GM20431 (cell line): ENCODE measurements at regions not wholly inside any gene's neighbourhood (a gene's known extent, or its start where the extent isn't known, plus 50 kb on each side); places are given as distances from the start of the nearest gene placed in this dataset.
"Not testable (repeated sequence)": the region's sequence is repeated elsewhere in the genome, so short reads cannot be mapped to it uniquely, and the experiment has no call there.

ENCODE experiments used
- in situ Hi-C: fragments of 300-500 bp; cut with MseI, MboI; formaldehyde crosslinking; loops from one replicate; pipeline ENCODE4 v1.15.0; 2020; ENCODE audit warnings: low sequenced_read_pairs; ENCODE audit not compliant: unreplicated experiment

DNA sequence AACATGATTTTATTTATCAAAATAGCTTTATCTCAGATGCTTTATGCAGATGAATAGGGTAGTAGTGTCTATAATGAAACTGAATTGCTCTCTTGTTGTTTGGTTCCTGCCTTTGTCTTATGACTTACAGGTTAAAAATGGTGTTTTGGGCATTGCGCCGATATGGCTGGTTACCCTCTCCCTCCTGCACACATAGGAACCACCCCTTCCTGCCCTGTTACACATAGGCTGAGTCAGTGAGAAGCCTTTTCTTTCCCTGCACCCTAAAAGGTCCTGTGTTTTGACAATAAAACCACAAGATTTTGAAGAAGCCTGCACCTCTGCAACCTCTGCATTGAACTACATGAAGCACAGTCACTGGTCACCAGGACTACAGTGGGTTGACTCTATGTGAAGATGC is 655.8 kb upstream of the ANKRD30A start:
- in situ Hi-C loops = no loop called here

DNA sequence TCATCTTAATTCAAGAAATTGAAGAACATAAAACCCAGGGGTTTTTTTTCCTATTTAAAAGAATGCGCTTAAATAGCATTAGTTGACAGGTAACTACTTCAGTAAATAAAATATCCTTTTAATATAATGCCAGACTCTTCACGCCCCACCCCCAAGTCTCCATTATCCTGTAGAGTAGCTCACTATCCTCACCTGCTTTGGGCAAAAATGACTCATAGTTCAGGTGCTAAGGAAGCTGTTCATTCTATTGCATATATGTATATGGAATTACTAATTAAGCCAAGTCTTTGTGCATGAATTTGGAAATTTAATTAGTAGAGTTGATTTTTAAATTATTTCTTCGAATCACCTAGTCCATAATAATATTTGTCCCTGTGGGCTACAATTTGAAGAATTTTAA is 656.8 kb upstream of the ANKRD30A start:
- in situ Hi-C loops = no loop called here

DNA sequence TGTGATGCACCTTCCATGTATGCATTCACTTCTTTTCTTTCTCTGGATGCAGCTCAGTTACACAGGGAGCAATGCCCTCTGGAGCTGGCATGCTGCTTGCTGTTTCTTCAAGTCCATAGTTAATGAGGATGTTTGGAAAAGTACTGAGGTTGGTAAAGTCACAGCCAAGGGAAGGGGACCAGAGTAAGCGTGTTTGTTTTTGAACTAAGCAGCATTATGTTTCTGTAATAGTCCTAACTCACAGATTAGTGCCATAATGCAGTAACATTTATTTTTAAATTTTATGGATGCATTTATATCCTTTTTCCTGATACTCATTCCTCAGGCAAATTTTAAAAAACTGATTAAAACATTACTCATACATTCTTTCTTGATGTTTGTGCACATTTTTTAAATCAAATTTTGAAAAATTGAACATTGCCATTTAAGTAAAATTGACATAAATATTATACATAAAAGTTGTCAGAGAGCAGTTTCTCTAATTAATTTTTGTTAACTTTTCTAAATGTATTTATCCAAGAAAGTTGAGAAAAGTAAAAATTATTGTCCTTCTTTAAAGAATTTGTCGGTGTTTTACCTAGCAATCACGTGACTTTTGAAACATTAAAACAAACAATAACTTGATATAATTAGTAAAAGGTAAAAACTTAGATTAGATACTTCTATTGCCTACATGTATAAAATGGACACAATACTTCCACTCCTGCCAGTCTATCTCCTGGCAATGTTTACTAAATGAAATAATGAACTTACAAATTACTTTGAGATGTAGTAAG is 659.6 kb upstream of the ANKRD30A start:
- in situ Hi-C loops = no loop called here

DNA sequence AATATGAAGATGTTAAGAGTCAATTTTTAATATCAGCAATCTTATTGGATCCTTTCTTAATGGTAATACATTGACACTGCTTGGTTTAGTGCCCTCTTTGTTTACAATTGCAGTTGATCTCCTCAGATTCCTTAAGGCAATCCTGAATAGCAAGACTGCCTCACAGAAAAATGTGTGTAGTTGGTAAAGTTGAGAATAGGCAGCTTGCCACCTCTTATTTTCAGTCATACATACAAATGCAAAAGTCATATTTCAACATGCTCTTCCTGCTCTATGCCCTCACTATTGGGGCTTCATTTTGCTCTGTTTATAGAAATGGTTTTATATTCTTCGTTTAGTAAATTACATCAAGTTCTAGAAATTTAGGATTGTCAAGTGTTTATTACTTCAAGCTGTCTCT is 661.1 kb upstream of the ANKRD30A start:
- in situ Hi-C loops = no loop called here

DNA sequence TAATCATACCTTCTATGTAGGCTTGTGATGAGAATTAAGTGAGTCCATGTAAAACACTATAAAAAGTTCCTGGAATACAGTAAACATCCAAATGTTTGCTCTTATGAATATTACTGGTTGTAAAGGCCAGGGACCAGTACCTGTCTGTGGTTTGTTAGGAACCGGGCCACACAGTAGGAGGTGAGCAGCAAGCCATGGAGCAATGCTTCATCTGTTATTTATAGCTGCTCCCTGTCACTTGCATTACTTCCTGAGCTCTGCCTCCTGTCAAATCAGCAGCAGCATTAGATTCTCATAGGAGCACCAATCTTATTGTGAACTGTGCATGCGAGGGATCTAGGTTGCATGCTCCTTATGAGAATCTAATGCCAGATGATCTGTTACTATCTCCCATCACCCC is 662.0 kb upstream of the ANKRD30A start:
- in situ Hi-C loops = no loop called here

DNA sequence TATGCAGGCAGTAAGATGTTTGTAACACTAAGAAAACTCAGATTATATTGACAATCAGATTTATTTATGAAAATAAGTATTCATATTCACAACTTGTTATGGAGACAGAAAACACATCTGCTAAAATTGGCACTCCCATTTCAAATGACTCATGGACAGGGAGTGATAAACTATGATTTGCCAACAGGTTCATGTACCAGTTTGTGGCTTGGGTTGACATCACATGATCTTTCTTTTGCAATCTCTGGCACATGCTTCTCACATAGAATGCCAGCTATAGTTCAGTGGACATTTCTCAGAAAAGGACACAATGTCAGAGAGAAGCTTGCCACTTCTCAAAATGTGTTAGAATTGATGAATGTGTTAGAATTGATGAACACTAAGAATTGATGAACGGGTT is 663.2 kb upstream of the ANKRD30A start:
- in situ Hi-C loops = no loop called here

DNA sequence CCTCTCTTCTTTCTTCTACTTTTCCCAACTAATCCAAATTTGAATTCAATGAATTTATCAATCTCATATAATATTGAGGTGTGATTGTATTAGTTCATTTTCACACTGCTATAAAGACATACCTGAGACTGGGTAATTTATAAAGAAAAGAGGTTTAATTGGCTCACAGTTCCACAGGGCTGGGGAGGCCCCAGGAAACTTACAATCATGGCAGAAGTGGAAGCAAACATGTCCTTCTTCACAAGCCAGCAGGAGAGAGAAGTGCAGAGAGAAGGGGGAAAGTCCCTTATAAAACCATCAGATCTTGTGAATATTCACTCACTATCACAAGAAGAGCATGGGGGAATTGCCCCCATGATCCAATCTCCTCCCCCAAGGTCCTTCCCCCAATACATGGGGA is 667.0 kb upstream of the ANKRD30A start:
- in situ Hi-C loops = not testable (repeated sequence)

DNA sequence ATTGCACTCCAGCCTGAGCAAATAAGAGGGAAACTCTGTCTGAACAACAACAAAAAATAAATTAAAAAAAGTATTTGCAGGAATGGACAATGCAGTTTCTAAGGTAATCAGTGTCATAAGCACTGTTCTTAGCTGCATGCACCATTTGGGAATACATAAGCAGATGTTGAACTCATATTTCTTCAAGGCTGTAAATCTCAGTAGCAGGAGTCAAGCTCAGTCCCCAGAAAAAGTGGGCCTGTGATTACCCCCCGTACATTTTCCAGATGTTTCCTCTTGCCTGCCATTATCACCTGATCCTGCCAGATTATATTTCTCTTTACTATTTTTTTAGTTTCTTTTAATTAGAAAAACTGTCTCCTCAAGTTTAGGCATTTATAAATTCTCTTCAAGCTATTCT is 667.6 kb upstream of the ANKRD30A start:
- in situ Hi-C loops = no loop called here

DNA sequence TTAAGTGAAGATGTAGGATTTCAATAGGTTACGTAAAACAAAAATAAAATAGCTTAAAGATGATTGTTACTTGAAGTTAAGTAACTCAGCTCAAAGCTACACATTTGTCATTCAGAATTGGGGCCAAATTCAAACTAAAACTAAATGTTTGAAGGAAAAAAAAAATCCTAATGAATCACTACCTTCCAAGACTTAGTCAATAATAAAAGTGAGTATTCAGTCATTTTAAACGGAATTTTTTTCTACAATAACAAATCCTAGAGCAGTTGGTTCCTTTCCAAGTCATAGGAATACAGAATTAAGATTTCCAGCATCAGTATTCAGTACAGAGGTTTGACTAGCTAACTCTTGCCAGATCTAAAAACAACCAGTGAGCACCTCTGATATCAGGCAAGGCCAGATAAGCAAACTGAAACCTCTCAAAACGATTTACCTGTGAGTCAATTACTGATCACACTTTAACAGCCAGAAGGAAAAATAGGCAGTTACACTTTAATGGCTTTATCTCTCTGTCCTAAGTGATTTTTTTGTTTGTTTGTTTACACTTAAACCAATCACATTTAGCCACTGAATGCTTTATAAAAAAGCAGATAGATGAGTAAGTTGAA is 669.8 kb upstream of the ANKRD30A start:
- in situ Hi-C loops = no loop called here

DNA sequence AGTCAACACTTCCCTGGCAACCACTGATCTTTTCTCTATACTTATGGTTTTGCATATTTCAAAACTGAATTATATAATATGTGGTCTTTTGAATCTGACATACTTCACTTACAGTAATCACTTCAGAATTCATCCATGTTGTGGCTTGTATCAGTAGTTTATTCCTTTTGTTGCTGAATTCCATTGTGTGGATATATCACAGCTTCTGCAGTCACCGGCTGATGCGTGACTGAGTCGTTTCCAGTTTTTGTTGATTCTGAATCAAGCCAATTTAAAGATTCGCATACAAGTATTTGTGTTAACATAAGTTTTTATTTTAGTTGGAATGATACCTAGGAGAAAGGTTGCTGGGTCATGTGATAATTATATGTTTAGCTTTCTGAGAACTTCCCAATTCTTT is 672.5 kb upstream of the ANKRD30A start:
- in situ Hi-C loops = no loop called here

DNA sequence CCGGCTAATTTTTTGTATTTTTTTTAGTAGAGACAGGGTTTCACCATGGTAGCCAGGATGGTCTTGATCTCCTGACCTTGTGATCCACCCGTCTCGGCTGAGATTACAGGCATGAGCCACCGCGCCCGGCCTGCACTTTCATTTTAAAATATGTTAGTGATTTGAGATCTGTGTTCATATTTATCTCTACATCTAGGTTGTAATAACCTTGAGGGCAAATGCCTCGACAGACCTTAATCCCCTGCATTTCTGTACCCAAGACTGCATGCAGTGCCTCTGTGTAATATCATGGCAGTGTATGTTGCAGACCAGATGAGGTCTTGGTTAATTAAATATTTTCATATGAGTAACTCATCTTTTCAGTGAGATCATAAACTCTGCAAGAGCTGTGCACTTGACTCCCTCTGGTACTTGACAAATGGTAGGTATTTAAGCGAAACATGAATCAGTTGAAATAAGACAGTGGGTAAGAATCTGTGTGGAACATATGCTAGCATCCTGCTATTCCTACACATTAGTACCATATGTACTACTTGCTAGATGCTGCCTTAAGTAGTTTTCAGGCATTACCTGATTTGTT is 673.9 kb upstream of the ANKRD30A start:
- in situ Hi-C loops = no loop called here

DNA sequence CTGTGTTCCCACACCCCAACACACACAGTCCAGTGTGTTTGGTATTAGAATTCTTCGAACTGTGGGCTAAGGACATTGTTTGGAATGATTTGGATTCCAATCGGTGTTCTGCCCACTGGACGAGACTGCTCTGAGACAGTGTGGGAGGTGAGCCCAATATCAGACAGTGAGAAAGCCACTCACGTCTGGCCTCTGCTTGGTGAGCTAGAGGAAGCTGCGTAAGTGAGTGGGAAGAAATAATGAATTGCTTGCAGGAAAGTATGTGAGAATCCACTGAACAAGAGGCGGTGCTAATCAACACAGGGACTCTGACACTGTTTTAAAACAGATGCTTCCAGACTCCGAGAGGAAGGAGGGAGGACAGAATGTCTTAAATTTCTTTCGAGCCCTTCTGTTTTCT is 675.0 kb upstream of the ANKRD30A start:
- in situ Hi-C loops = no loop called here

DNA sequence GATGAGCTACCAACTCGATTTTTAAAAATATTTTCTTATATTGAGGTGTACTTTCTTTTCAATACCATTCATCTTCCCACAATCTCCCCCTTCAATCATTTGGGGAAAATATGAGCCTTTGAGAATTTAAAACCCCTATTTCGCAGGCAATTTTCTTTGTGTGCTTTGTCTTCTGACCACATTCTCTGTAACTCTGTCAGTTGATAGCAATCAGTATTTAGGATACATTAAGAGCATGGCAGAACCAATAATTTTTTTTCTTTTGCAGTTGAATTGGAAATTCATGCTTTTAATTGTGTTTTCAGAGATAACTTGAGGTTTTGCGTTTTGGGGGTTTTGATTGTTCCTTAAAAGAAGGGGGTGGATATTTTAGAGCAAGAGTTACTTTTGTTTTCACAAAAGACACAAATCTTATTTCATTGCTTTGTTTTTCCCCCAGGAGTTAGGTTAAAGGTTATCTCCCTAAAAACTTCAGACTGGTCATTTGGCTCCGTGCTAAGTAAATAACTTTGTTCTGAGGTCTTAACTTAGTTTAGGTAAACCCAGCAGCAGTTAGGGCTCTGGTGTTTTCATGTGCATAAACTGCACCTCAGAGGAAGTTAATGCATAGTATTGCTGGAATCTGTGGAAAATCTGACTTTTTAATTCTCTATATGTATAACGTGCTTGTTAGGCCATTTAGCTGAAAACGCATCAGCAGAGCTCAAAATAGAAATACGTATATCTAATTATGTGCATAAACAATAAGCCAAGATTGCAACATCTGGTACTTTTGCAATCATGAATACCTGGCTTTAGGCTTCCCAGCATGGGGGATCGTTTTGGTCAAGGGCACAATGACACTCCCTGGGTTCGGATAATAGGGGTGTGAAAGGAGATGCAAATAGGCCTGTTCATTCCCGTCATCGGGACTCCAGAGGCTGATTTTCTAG is 676.4 kb upstream of the ANKRD30A start:
- in situ Hi-C loops = no loop called here

DNA sequence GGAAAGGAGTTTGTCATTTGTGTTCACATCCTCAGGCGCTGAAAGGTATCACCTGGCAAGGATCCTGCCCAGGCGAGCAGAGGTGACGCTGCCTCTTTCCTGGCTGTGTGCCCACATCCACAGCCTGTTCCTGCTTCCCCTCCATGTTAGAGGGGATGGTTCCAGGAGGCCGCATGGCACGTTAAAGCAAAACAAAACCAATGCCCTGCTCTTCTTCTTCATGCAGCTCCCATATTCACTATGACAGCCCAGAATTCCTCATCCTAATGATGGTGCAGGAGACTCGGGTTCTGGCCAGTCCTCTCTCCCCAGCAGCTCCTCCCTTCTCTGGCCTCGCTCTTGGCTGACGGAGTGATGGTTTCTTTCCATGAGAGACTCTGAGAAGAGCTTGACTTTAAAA is 678.5 kb upstream of the ANKRD30A start:
- in situ Hi-C loops = no loop called here

DNA sequence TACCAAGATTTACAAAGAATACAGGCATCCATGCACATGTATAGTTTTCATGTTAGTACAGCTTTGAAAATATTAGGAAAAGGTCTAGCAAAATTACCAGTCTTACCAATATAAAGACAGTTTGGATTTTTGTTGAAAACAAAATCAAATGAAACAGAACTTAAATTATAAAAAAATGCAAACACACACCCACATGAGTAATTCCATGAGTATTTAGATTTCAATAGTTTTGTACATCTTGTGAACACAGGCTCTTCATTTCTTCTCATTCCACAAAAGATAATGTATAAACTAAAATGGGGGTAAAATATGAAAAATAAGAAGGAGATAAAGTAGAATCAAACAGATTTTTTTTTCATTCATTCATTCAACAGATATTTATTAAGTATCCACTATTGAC is 682.2 kb upstream of the ANKRD30A start:
- in situ Hi-C loops = no loop called here

DNA sequence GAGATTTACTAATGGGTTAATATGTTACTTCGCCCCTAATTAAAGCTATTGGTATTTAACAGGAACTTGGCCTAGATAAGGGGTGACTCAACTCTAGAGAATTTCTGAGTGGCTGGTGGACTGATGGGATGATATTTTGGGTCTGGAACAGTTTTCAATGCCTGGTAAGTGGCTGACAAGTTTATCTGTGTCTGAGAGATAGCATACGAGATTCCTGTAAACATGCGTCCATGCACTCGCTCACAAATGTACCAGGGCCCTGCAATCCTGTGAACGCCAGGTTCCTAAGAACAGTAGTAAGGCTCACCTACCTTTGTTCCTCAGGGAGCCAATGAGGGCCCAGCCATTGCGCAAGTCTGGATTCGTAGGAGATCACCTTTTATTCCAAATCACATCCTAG is 683.8 kb upstream of the ANKRD30A start:
- in situ Hi-C loops = no loop called here

DNA sequence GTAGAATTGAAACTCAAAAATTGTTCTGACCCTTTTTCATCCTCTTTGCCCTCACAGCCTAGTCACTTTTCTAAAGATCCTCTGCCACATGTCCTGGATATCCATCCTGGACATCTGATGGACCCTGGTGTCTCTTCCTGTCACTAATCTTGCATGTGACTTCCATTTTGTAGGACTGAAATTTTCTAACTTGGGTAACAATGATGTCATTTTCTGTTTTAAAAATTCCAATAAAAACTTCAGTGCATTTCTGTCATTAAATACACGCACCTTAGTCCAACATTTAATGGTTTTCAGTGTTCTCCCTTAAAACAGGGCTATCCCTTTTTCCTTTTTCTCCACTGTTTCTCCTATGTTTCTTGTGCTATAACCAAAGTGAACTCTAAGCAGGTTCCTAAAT is 684.9 kb upstream of the ANKRD30A start:
- in situ Hi-C loops = no loop called here

DNA sequence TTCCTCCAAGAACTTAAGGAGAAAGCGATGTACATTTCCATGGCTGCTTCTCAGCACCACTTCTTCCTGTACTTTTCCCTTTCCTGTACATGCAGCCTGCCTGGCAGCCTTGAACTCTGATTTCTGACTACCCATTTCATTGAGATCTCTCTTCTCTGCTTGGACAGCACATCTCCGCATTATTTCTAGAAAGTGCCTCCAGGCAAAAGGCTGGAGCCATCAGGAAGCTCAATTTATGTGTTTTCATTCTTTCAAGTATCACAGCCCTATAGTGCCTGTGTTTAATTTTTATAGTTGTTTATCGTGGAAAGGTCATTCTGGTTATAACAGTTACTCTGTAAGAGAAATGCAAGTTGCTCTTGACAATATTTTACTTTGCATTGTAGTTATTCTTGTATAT is 688.0 kb upstream of the ANKRD30A start:
- in situ Hi-C loops = no loop called here

DNA sequence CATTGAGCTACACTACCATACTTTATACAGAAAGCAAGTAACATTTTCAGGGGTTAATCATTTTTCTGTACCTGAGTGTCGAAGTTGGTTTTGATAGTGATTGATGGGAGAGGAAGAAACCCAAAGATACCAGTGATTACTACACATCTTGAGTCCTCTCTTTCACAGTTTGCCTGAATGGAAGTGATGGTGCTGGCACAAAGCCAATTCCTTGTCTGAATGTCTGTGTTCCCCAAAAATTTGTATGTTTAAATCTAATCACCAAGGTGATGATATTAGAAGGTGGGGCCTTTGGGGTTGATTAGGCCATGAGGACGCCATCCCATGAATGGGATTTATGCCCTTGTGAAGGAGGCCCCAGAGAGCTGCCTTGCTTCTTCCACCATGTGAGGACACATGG is 696.9 kb upstream of the ANKRD30A start:
- in situ Hi-C loops = no loop called here

DNA sequence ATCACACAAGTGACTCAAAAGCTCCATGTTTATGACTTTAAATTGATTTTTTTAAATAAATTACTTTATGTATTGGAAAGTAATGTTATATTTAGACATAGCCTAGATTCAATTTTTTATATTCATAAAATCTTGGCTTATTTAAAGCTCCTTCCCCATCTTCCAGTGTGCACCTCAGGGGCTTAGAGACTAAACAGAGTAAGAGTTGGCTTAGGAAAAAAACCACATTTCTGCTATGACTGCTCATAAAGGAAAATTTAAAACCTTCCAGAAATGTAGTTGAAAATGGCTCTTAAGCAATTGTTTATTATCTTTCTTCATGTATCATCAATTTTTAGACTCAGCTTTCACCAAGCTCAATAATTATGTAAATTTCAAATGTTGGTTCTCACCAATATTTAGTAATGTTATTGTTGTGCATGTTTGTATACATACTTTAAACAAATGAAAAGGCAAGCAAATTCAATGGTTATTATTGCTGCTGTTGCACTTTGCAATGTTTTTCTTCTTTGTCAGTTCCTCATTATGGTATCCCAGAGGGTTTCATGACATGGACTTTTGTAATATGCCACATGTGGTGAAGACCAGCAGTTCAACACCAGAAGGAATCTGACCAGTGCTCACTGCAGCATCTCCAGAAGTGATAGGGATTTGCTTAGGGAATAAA is 700.1 kb upstream of the ANKRD30A start:
- in situ Hi-C loops = no loop called here
